ENCODE measurements at regions not wholly inside any gene's neighbourhood (a gene's known extent, or its start where the extent isn't known, plus 50 kb on each side); places are given as distances from the start of the nearest gene placed in this dataset.

GRCh38 chr9:71223953-71224538 lies 102.6 kb upstream of the TRPM3 start:
- no peaks in the 10 kb centered on the region for H3K9me3 ChIP-seq (ENCODE audit: insufficient read depth, low read length)
- TF ChIP-seq, protein P1, sequence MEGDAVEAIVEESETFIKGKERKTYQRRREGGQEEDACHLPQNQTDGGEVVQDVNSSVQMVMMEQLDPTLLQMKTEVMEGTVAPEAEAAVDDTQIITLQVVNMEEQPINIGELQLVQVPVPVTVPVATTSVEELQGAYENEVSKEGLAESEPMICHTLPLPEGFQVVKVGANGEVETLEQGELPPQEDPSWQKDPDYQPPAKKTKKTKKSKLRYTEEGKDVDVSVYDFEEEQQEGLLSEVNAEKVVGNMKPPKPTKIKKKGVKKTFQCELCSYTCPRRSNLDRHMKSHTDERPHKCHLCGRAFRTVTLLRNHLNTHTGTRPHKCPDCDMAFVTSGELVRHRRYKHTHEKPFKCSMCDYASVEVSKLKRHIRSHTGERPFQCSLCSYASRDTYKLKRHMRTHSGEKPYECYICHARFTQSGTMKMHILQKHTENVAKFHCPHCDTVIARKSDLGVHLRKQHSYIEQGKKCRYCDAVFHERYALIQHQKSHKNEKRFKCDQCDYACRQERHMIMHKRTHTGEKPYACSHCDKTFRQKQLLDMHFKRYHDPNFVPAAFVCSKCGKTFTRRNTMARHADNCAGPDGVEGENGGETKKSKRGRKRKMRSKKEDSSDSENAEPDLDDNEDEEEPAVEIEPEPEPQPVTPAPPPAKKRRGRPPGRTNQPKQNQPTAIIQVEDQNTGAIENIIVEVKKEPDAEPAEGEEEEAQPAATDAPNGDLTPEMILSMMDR (IDR thresholded peaks at IDR 0.05; ENCODE audit: low read depth, low read length), result no peak
- no peak for TF ChIP-seq EZH2phosphoT487 (IDR thresholded peaks at IDR 0.05; ENCODE audit: low read depth)
- H3K27me3 ChIP-seq (ENCODE audit: low read depth, low read length), result no peaks in the 10 kb centered on the region
- H3K27ac ChIP-seq (ENCODE audit: low read length), result no peak overlapping the region
- no peak overlapping the region for H3K4me3 ChIP-seq (ENCODE audit: low read length)
- H2AFZ ChIP-seq (ENCODE audit: low read depth, low read length), result no peak overlapping the region
- no peaks in the 10 kb centered on the region for H3K4me1 ChIP-seq (ENCODE audit: low read length)
- H3K36me3 ChIP-seq (replicated peaks; ENCODE audit: low read depth, low read length), result no peaks in the 10 kb centered on the region
- H3K4me2 ChIP-seq (ENCODE audit: low read length), result no peak overlapping the region
- H4K20me1 ChIP-seq (ENCODE audit: insufficient read depth, low read length), result no peaks in the 10 kb centered on the region
- no peaks in the 10 kb centered on the region for H3K79me2 ChIP-seq (ENCODE audit: low read length)
- H3K9ac ChIP-seq (ENCODE audit: low read length), result no peak overlapping the region

DNA sequence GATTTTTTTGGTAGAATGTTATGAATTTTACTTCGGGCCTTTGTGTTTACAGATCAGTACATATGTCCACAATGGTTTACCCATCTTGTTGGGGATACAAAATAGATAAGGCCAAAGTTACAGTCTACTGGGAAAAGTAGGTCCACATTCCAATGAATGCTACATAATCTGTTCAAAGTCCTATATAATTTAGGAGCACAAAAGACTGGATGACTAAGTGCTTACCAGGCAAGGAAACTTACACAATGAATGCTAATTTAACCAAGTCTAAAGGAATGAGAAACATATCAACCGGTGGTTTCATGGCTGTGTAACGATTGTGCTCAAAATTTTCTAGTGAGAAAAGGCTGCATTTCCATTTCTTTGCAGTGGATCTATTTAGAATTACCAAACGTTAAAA lies 97.4 kb upstream of the TRPM3 start:
- Histone ChIP-seq H3K79me2 (ENCODE audit: low read length) (no peaks in the 10 kb centered on the region), H3K27ac (ENCODE audit: low read length) (no peak overlapping the region), H3K4me1 (ENCODE audit: low read length) (no peaks in the 10 kb centered on the region), H3K27me3 (ENCODE audit: low read depth, low read length) (no peaks in the 10 kb centered on the region), H2AFZ (ENCODE audit: low read depth, low read length) (no peak overlapping the region), H3K4me2 (ENCODE audit: low read length) (no peak overlapping the region), H3K9ac (ENCODE audit: low read length) (no peak overlapping the region), H3K9me3 (ENCODE audit: insufficient read depth, low read length) (no peaks in the 10 kb centered on the region; the same call in 1 of the 2 replicates), H3K36me3 (replicated peaks; ENCODE audit: low read depth, low read length) (no peaks in the 10 kb centered on the region), H4K20me1 (ENCODE audit: insufficient read depth, low read length) (no peaks in the 10 kb centered on the region), H3K4me3 (ENCODE audit: low read length) (no peak overlapping the region)
- no peak for TF ChIP-seq EZH2phosphoT487 (IDR thresholded peaks at IDR 0.05; ENCODE audit: low read depth)
- TF ChIP-seq, protein P1 (IDR thresholded peaks at IDR 0.05; ENCODE audit: low read depth, low read length), result no peak

- Histone ChIP-seq H3K4me2 (ENCODE audit: low read length) (no peak overlapping the region), H3K4me3 (ENCODE audit: low read length) (no peak overlapping the region), H3K79me2 (ENCODE audit: low read length) (no peaks in the 10 kb centered on the region), H3K4me1 (ENCODE audit: low read length) (no peaks in the 10 kb centered on the region), H3K27me3 (ENCODE audit: low read depth, low read length) (no peaks in the 10 kb centered on the region), H3K9me3 (ENCODE audit: insufficient read depth, low read length) (no peaks in the 10 kb centered on the region; the same call in 1 of the 2 replicates), H4K20me1 (ENCODE audit: insufficient read depth, low read length) (no peaks in the 10 kb centered on the region), H3K9ac (ENCODE audit: low read length) (no peak overlapping the region), H2AFZ (ENCODE audit: low read depth, low read length) (no peak overlapping the region), H3K36me3 (replicated peaks; ENCODE audit: low read depth, low read length) (no peaks in the 10 kb centered on the region), H3K27ac (ENCODE audit: low read length) (no peak overlapping the region)
- TF ChIP-seq, protein P1 (IDR thresholded peaks at IDR 0.05; ENCODE audit: low read depth, low read length), result no peak
- TF ChIP-seq EZH2phosphoT487 (IDR thresholded peaks at IDR 0.05; ENCODE audit: low read depth), result no peak
Measured at GRCh38 chr9:71213633-71214032, 92.2 kb upstream of the TRPM3 start.

DNA sequence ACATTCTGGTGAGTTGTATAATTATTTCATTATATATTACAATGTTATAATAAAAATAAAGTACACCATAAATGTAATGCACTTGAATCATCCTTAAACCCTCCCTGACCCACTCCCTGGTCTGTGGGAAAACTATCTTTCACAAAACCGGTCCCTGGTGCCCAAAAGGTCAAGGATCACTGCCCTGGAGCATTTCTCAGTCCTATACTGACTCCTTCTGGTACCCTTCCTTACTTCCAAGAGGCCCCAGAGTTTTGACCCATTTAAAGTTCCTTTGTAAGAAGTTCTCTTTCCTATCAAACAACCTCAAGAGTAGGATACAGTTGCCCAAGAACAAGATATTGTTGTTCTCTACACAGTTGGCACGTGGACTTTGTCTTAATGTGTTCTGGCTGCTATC lies 88.9 kb upstream of the TRPM3 start:
- no peak for TF ChIP-seq EZH2phosphoT487 (IDR thresholded peaks at IDR 0.05; ENCODE audit: low read depth)
- TF ChIP-seq, protein P1 (IDR thresholded peaks at IDR 0.05; ENCODE audit: low read depth, low read length), result no peak

More for the DNA sequence above, 88.9 kb upstream of the TRPM3 start:
- Histone ChIP-seq H3K27ac (ENCODE audit: low read length) (no peak overlapping the region), H3K27me3 (ENCODE audit: low read depth, low read length) (no peaks in the 10 kb centered on the region), H3K9me3 (ENCODE audit: insufficient read depth, low read length) (no peaks in the 10 kb centered on the region; the same call in 1 of the 2 replicates), H3K36me3 (replicated peaks; ENCODE audit: low read depth, low read length) (no peaks in the 10 kb centered on the region), H3K4me1 (ENCODE audit: low read length) (no peaks in the 10 kb centered on the region), H2AFZ (ENCODE audit: low read depth, low read length) (no peak overlapping the region), H3K4me2 (ENCODE audit: low read length) (no peak overlapping the region), H3K79me2 (ENCODE audit: low read length) (no peaks in the 10 kb centered on the region), H3K4me3 (ENCODE audit: low read length) (no peak overlapping the region), H4K20me1 (ENCODE audit: insufficient read depth, low read length) (no peaks in the 10 kb centered on the region), H3K9ac (ENCODE audit: low read length) (no peak overlapping the region)

Measured in OCI-LY3 (cell line).